Spleen (tissue), 7 donors: ENCODE measurements at regions not wholly inside any gene's neighbourhood (a gene's known extent, or its start where the extent isn't known, plus 50 kb on each side); places are given as distances from the start of the nearest gene placed in this dataset.

Experiments used
- POLR2AphosphoS5 ChIP-seq, 3 donors: sonication (generic); formaldehyde crosslinking; IDR thresholded peaks; one replicate each; pipeline ENCODE4 v1.5.1; 2017; ENCODE audit warnings: antibody characterized with exemption in 3 of 3
- TF ChIP-seq, protein P1 (sequence below), 11 experiments: fragments of 200-600 bp in 7 of 11; fragments of 450-650 bp in 4 of 11; sonication (generic) in 4 of 11; IDR thresholded peaks in 8 of 11; conservative IDR thresholded peaks in 3 of 11; 1 replicate in 7 of 11; 2 replicates in 4 of 11; pipeline versions ENCODE4 v1.4.0 to v1.8.0; 2016 to 2021; ENCODE audit warnings: antibody characterized with exemption in 11 of 11, inconsistent platforms in 4 of 11, mild to moderate bottlenecking in 1 of 11
- donor health status: DM: no; HTN: no; CAD: no; lungs with moderate emphysema.
- donor health status: DM: no; HTN: no; CAD: no.
- donor health status: DM: no; HTN: no; CAD: no.

DNA sequence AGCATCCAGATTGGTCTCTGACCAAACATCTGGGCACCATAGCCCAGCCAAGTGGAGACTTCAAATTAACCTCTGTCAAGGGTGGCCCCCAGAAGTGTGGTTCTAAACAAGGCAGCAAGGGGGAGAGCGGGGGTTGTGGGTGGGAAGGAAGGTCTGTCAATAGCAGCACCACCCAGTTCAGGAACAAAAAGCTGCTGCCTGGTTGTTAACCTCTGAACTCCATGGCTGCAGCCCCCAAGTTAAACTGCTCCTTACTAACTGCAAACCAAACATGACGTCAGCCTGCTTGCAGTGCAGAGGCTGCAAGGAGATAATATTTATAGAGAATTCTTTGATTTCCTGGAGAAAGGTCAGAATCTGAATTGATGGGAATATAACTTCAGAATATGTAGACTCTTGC, 76.5 kb downstream of the ARL4C start:
- no peak for TF ChIP-seq POLR2AphosphoS5 (IDR thresholded peaks at IDR 0.05)
- TF ChIP-seq, protein P1, sequence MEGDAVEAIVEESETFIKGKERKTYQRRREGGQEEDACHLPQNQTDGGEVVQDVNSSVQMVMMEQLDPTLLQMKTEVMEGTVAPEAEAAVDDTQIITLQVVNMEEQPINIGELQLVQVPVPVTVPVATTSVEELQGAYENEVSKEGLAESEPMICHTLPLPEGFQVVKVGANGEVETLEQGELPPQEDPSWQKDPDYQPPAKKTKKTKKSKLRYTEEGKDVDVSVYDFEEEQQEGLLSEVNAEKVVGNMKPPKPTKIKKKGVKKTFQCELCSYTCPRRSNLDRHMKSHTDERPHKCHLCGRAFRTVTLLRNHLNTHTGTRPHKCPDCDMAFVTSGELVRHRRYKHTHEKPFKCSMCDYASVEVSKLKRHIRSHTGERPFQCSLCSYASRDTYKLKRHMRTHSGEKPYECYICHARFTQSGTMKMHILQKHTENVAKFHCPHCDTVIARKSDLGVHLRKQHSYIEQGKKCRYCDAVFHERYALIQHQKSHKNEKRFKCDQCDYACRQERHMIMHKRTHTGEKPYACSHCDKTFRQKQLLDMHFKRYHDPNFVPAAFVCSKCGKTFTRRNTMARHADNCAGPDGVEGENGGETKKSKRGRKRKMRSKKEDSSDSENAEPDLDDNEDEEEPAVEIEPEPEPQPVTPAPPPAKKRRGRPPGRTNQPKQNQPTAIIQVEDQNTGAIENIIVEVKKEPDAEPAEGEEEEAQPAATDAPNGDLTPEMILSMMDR (IDR thresholded peaks at IDR 0.05 in 8 of 11, conservative IDR thresholded peaks at IDR 0.05 in 3 of 11): peak in 5 of 11 experiments; percentile 22 to 41 (median 26)
